Mucosa of descending colon (tissue), 3 donors: ENCODE measurements at regions not wholly inside any gene's neighbourhood (a gene's known extent, or its start where the extent isn't known, plus 50 kb on each side); places are given as distances from the start of the nearest gene placed in this dataset.

Source experiments
- ATAC-seq: fragments of 200-7000 bp; cut with Tn5 transposase; one replicate; pipeline ENCODE4 v1.9.1; 2020; ENCODE audit warnings: mild to moderate bottlenecking, moderate library complexity
- DNase-seq, 3 donors: peaks; one replicate each; pipeline ENCODE4 v3.0.0-alpha.2; 2020
- H3K36me3 ChIP-seq: fragments of 200-600 bp; one replicate; pipeline ENCODE4 v1.8.0; 2021; ENCODE audit warnings: low read depth, mild to moderate bottlenecking
- H3K4me1 ChIP-seq: fragments of 200-600 bp; one replicate; pipeline ENCODE4 v1.8.0; 2021; ENCODE audit warnings: low read depth, mild to moderate bottlenecking
- H3K4me3 ChIP-seq: fragments of 200-600 bp; one replicate; pipeline ENCODE4 v1.8.0; 2021; ENCODE audit warnings: mild to moderate bottlenecking
- H3K9me3 ChIP-seq: fragments of 200-600 bp; one replicate; pipeline ENCODE4 v1.8.0; 2021; ENCODE audit warnings: mild to moderate bottlenecking
- CTCF ChIP-seq: fragments of 200-600 bp; IDR thresholded peaks from one replicate; pipeline ENCODE4 v1.8.0; 2022; ENCODE audit warnings: antibody characterized with exemption, mild to moderate bottlenecking
- intact Hi-C, 2 donors: fragments of 100-400 bp; cut with DNase I in 1 of 2; cut with micrococcal nuclease in 1 of 2; formaldehyde crosslinking; loops; one replicate each; pipeline versions ENCODE4 v1.11.0 to v1.11.1; 2022; cut with DNase I, micrococcal nuclease
- donor health status: DM: no; HTN: no; CAD: no; lungs with moderate emphysema.
- donor health status: DM: no; HTN: no; CAD: no.
- donor health status: DM: no; HTN: yes; CAD: no.

DNA sequence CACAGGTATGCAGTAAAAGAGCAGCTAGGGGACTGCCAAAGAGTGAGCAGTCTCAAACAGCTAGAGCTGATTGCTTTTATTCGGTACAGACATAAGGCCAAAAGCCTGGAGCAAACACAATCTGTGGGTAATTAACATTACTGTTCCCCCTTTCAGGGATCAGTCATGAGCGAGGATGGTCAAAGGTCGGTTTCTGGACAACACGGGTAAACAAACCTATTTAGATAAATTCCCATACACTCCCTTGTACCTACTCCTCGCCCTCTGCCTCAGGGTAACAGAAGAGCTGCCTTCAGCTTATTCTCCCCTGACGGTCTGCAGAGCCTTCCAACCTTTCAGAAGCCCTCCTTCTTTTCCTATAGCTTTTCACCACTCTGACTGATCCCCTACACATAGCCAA, 586.0 kb downstream of the SUCLG1 start:
- ATAC-seq (peak; percentile 11), DNase-seq (no peak)
- Histone ChIP-seq H3K36me3 (no peaks in the 10 kb centered on the region), H3K9me3 (peaks cover 11% of the 10 kb centered on the region), H3K4me1 (no peaks in the 10 kb centered on the region), H3K4me3 (no peak overlapping the region)
- no peak for TF ChIP-seq CTCF
- intact Hi-C loops: no loop called here

- intact Hi-C loops: no loop called here
- Histone ChIP-seq H3K36me3 (no peaks in the 10 kb centered on the region), H3K9me3 (no peaks in the 10 kb centered on the region), H3K4me1 (no peaks in the 10 kb centered on the region), H3K4me3 (no peak overlapping the region)
- DNase-seq (no peak), ATAC-seq (no peak)
- no peak for TF ChIP-seq CTCF
These were observed 592.9 kb downstream of the SUCLG1 start for GRCh38 chr2:83866211-83866610.

- intact Hi-C loops: no loop called here
- DNase-seq: no peak
These were observed 596.5 kb downstream of the SUCLG1 start for GRCh38 chr2:83862600-83862999.

DNA sequence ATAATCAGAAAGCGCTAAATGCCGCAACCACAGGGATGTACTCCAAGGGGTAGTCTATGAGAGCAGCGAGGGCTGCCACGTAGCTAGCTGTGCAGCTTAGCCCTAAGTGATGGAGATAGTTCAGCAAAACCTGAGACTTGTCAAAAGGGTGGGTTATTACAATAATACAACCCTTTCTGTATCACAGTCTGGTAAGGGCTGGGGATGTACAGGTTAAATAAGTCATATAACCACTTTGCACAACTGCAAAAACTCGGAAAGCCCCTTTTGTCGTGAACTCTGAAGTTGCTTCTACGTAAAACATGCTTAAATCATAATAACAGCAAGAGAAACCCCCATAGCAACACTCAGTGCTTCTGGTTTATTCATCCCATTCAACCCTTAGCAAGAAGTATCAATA, 598.8 kb downstream of the SUCLG1 start:
- intact Hi-C loops: no loop called here
- Histone ChIP-seq H3K4me3 (no peak overlapping the region), H3K9me3 (no peaks in the 10 kb centered on the region), H3K4me1 (no peaks in the 10 kb centered on the region), H3K36me3 (no peaks in the 10 kb centered on the region)
- DNase-seq: no peak
- no peak for ATAC-seq
- no peak for TF ChIP-seq CTCF

More at GRCh38 chr2:83862600-83862999, 596.5 kb downstream of the SUCLG1 start:
- no peaks in the 10 kb centered on the region for H3K36me3 ChIP-seq
- no peak for TF ChIP-seq CTCF
- no peak overlapping the region for H3K4me3 ChIP-seq
- no peaks in the 10 kb centered on the region for H3K9me3 ChIP-seq
- ATAC-seq: no peak
- H3K4me1 ChIP-seq: no peaks in the 10 kb centered on the region

- intact Hi-C loops: no loop called here
These were observed 599.5 kb downstream of the SUCLG1 start for GRCh38 chr2:83859553-83859952.

More at GRCh38 chr2:83859553-83859952, 599.5 kb downstream of the SUCLG1 start:
- no peaks in the 10 kb centered on the region for H3K36me3 ChIP-seq
- no peaks in the 10 kb centered on the region for H3K4me1 ChIP-seq
- ATAC-seq (peak; percentile 34), DNase-seq (no peak)
- no peak for TF ChIP-seq CTCF
- no peak overlapping the region for H3K4me3 ChIP-seq
- H3K9me3 ChIP-seq: no peaks in the 10 kb centered on the region
